ENCODE measurements at regions not wholly inside any gene's neighbourhood (a gene's known extent, or its start where the extent isn't known, plus 50 kb on each side); places are given as distances from the start of the nearest gene placed in this dataset.

- TF ChIP-seq ESRRA (IDR thresholded peaks at IDR 0.05; ENCODE audit: low read length) (no peak), CBX5 (IDR thresholded peaks at IDR 0.05; ENCODE audit: low read depth) (no peak), ZBTB40 (IDR thresholded peaks at IDR 0.05; ENCODE audit: borderline replicate concordance) (no peak), MAX (IDR thresholded peaks at IDR 0.05; ENCODE audit: low read depth, low read length) (no peak), ZNF622 (IDR thresholded peaks at IDR 0.05) (no peak), RCOR1 (conservative IDR thresholded peaks at IDR 0.05; ENCODE audit: low read depth, low read length) (no peak)
These were observed 676.4 kb downstream of the PCDH18 start (continued) for GRCh38 chr4:136855886-136856285.

GRCh38 chr4:136850446-136850845 lies 681.8 kb downstream of the PCDH18 start:
- ChIA-PET CTCF (interaction anchor here (3.8 kb wide), 1 partner anchor 14 kb away, joined by 15 read pairs; no protein-coding TSS in a partner anchor), POLR2A (no interaction called here)
- ATAC-seq, result no peak

More at GRCh38 chr4:136850446-136850845, 681.8 kb downstream of the PCDH18 start:
- no peaks in the 10 kb centered on the region for H4K20me1 ChIP-seq (ENCODE audit: control insufficient read depth, insufficient read depth)
- in situ Hi-C loops (cut with MboI), result loop anchor here (25.0 kb wide), 1 partner anchor 1463 kb away; no protein-coding TSS in a partner anchor
- H3K79me2 ChIP-seq (ENCODE audit: control insufficient read depth, insufficient read depth, low read length), result no peaks in the 10 kb centered on the region
- intact Hi-C loops (cut with micrococcal nuclease; ENCODE audit: unreplicated experiment), result no loop called here
- no peaks in the 10 kb centered on the region for H3K36me3 ChIP-seq (ENCODE audit: control insufficient read depth in 2 of 2, insufficient read depth in 2 of 2, low read length in 1 of 2)
- H3K27me3 ChIP-seq (replicated peaks in 1 of 2; ENCODE audit: control insufficient read depth in 2 of 2, insufficient read depth in 2 of 2, low read length in 1 of 2), result no peaks in the 10 kb centered on the region
- H2AFZ ChIP-seq (ENCODE audit: control insufficient read depth, low read depth, low read length), result no peak overlapping the region
- FAIRE-seq, result no peak
- H3K9ac ChIP-seq (ENCODE audit: control insufficient read depth, insufficient read depth, low read length), result no peak overlapping the region
- SMC1A ChIA-PET (ENCODE audit: uncharacterized antibody, unreplicated experiment), result interaction anchor here (0.7 to 3.3 kb wide), 3 partner anchors 14 to 359 kb away, joined by 3 to 17 read pairs (median 3); no protein-coding TSS in a partner anchor
- no peaks in the 10 kb centered on the region for H3K4me1 ChIP-seq (ENCODE audit: control insufficient read depth, insufficient read depth, low read length)
- no peak overlapping the region for H3K4me2 ChIP-seq (ENCODE audit: control insufficient read depth, insufficient read depth)
- no peak for TF ChIP-seq ZBTB40 (IDR thresholded peaks at IDR 0.05; ENCODE audit: borderline replicate concordance)
- no peak for TF ChIP-seq HSF1 (IDR thresholded peaks at IDR 0.05; ENCODE audit: low read depth, low read length)
- TF ChIP-seq RAD51 (IDR thresholded peaks at IDR 0.05), result no peak
- H3K9me3 ChIP-seq (replicated peaks; ENCODE audit: control insufficient read depth, insufficient read depth, low read length), result no peaks in the 10 kb centered on the region
- WGBS (ENCODE audit: insufficient coverage, insufficient replicate concordance, low lambda C conversion rate, missing lambda C conversion rate), result 4% methylated on average over 2 of the region's 2 CpGs
- BruUV-seq (replicated peaks), result no TSS peak
- H3K4me3 ChIP-seq, result no peak overlapping the region
- no peak overlapping the region for H3K27ac ChIP-seq (ENCODE audit: control insufficient read depth, insufficient read depth)
- no peak for DNase-seq (ENCODE audit: low read depth, low spot score)
- RAD21 ChIA-PET (ENCODE audit: unreplicated experiment), result interaction anchor here (0.9 to 1.1 kb wide), 2 partner anchors 11 to 13 kb away, joined by 3 read pairs; no protein-coding TSS in a partner anchor
